Skeletal muscle satellite cell (primary cell): ENCODE measurements at regions not wholly inside any gene's neighbourhood (a gene's known extent, or its start where the extent isn't known, plus 50 kb on each side); places are given as distances from the start of the nearest gene placed in this dataset.

Experiments
- H3K27me3 ChIP-seq: 2 replicates; pipeline ENCODE4 v1.7.0; 2013; ENCODE audit warnings: low read length; ENCODE audit not compliant: control insufficient read depth, insufficient read depth
- H3K36me3 ChIP-seq: 2 replicates; pipeline ENCODE4 v1.7.0; 2013; ENCODE audit warnings: mild to moderate bottlenecking, control low read depth, low read length; ENCODE audit not compliant: insufficient read depth
- H3K4me1 ChIP-seq: 2 replicates; pipeline ENCODE4 v1.7.0; 2013; ENCODE audit warnings: low read length; ENCODE audit not compliant: control insufficient read depth, insufficient read depth
- H3K4me2 ChIP-seq: 2 replicates; pipeline ENCODE4 v1.7.0; 2013; ENCODE audit warnings: mild to moderate bottlenecking, low read length
- H3K4me3 ChIP-seq: 2 replicates; pipeline ENCODE4 v1.7.0; 2013; ENCODE audit warnings: low read length
- H3K9ac ChIP-seq: 2 replicates; pipeline ENCODE4 v1.7.0; 2013; ENCODE audit warnings: mild to moderate bottlenecking, low read depth, low read length, moderate library complexity
- H3K9me3 ChIP-seq: replicated peaks from 2 replicates; pipeline ENCODE4 v1.7.0; 2013; ENCODE audit warnings: mild to moderate bottlenecking, control low read depth, low read length

GRCh38 chr2:104375206-104375605 lies 478.7 kb upstream of the POU3F3 start:
- Histone ChIP-seq H3K27me3 (no peaks in the 10 kb centered on the region), H3K4me3 (no peak overlapping the region), H3K4me1 (no peaks in the 10 kb centered on the region), H3K4me2 (no peak overlapping the region), H3K9ac (no peak overlapping the region), H3K36me3 (no peaks in the 10 kb centered on the region), H3K9me3 (peaks cover 5% of the 10 kb centered on the region)

GRCh38 chr2:104378853-104379374 lies 475.0 kb upstream of the POU3F3 start:
- Histone ChIP-seq H3K4me3 (no peak overlapping the region), H3K4me2 (no peak overlapping the region), H3K9ac (no peak overlapping the region)

GRCh38 chr2:104384961-104385360 lies 469.0 kb upstream of the POU3F3 start:
- no peaks in the 10 kb centered on the region for H3K36me3 ChIP-seq
- H3K9ac ChIP-seq: no peak overlapping the region
- H3K9me3 ChIP-seq: peaks cover 10% of the 10 kb centered on the region
- H3K4me1 ChIP-seq: no peaks in the 10 kb centered on the region
- H3K27me3 ChIP-seq: no peaks in the 10 kb centered on the region
- no peak overlapping the region for H3K4me3 ChIP-seq
- H3K4me2 ChIP-seq: no peak overlapping the region

More at GRCh38 chr2:104378853-104379374, 475.0 kb upstream of the POU3F3 start:
- Histone ChIP-seq H3K9me3 (peaks cover 9% of the 10 kb centered on the region), H3K36me3 (no peaks in the 10 kb centered on the region), H3K27me3 (no peaks in the 10 kb centered on the region), H3K4me1 (no peaks in the 10 kb centered on the region)

DNA sequence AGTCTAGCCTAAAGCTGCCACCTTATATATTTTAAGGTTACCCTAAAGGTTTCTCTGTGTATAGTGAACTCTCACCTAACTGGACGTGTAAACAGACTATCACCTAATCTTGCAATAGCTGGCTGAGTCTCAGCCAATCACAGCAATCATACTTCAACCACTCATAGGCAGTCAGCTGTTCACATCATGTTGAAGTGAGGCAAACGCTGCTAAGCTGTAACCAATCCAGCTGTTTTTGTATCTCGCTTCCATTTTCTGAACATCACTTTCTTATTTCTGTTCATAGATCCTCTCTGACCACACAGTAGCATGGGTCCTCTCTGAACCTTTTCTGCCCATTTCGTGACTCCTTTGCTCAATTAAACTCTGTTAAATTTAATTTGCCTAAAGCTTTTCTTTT lies 468.2 kb upstream of the POU3F3 start:
- H3K27me3 ChIP-seq: no peaks in the 10 kb centered on the region
- no peak overlapping the region for H3K4me2 ChIP-seq
- no peak overlapping the region for H3K4me3 ChIP-seq
- no peaks in the 10 kb centered on the region for H3K36me3 ChIP-seq
- H3K9ac ChIP-seq: no peak overlapping the region
- no peaks in the 10 kb centered on the region for H3K4me1 ChIP-seq
- peaks cover 10% of the 10 kb centered on the region for H3K9me3 ChIP-seq

DNA sequence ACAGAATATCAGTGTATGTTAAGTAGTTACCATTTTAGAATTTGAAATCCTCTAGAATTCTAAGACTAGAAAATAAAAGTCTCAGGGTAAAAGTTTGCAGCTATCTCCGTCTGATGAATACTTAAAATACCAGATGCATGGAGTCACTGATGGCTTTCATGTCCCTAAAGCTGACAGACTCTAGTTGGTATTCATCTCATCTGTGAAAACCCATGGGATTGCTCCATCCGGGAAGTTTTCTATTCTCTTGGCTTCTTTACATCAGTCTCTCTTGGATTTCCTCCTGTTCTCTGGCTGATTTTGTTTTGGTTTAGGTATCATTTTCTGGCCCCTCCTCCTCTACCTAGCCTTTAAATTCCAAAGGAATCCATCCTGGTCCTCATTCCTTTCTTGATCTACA lies 465.6 kb upstream of the POU3F3 start:
- Histone ChIP-seq H3K9me3 (peaks cover 6% of the 10 kb centered on the region), H3K4me3 (no peak overlapping the region), H3K4me1 (no peaks in the 10 kb centered on the region), H3K4me2 (no peak overlapping the region), H3K36me3 (no peaks in the 10 kb centered on the region), H3K27me3 (no peaks in the 10 kb centered on the region), H3K9ac (no peak overlapping the region)

GRCh38 chr2:104402825-104403224 lies 451.1 kb upstream of the POU3F3 start:
- Histone ChIP-seq H3K9me3 (peaks cover 3% of the 10 kb centered on the region), H3K9ac (no peak overlapping the region), H3K36me3 (no peaks in the 10 kb centered on the region), H3K27me3 (no peaks in the 10 kb centered on the region), H3K4me2 (no peak overlapping the region), H3K4me3 (no peak overlapping the region), H3K4me1 (no peaks in the 10 kb centered on the region)

DNA sequence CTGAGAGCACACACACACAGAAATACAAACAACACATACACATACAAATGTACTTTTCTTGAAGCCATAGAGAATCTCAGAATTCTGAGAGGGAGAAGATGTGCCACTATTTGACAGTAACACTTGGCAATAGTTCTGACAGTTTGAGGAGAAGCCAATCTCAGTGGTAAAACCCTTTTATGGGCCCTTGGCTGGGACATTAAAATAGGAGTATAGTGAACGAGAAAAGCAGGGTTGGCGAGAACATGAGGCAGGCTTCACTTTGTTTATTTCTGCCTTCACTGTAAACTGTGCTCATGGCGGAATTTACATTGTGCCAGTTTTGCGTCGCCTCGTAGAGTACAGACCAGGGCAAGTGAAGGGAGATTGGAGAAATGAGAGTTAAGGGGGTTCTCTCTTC lies 449.4 kb upstream of the POU3F3 start:
- Histone ChIP-seq H3K36me3 (no peaks in the 10 kb centered on the region), H3K4me1 (no peaks in the 10 kb centered on the region), H3K9me3 (peaks cover 3% of the 10 kb centered on the region), H3K27me3 (no peaks in the 10 kb centered on the region), H3K4me3 (no peak overlapping the region), H3K4me2 (no peak overlapping the region), H3K9ac (no peak overlapping the region)

DNA sequence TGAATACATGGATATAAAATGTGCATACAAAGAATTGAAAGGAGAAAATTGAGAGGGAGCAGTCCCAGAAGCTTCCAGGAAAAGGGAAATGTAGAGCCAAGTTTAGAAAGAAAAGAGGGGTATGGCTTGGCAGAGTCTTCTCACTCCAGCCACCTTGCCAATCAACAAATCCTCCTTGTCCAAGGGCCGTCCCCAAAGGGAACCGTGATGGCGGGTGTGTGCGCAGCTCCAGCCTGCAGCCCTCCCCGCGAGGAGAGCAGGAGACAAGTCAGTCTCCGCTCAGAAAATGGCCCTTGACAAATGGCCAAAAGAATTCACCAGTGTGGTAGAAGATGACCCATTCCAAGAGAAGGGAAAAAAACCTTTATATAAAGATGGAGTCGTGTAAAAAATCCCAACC lies 448.3 kb upstream of the POU3F3 start:
- Histone ChIP-seq H3K27me3 (no peaks in the 10 kb centered on the region), H3K4me3 (no peak overlapping the region), H3K4me1 (no peaks in the 10 kb centered on the region), H3K9me3 (peaks cover 3% of the 10 kb centered on the region), H3K36me3 (no peaks in the 10 kb centered on the region), H3K9ac (no peak overlapping the region), H3K4me2 (no peak overlapping the region)

- Histone ChIP-seq H3K9ac (no peak overlapping the region), H3K4me2 (no peak overlapping the region), H3K36me3 (no peaks in the 10 kb centered on the region), H3K4me3 (no peak overlapping the region), H3K9me3 (peaks cover 3% of the 10 kb centered on the region), H3K27me3 (no peaks in the 10 kb centered on the region), H3K4me1 (no peaks in the 10 kb centered on the region)
These were observed 447.6 kb upstream of the POU3F3 start for GRCh38 chr2:104406261-104406726.

- Histone ChIP-seq H3K9ac (no peak overlapping the region), H3K36me3 (no peaks in the 10 kb centered on the region), H3K4me3 (no peak overlapping the region), H3K4me2 (no peak overlapping the region), H3K9me3 (no peaks in the 10 kb centered on the region), H3K27me3 (no peaks in the 10 kb centered on the region), H3K4me1 (no peaks in the 10 kb centered on the region)
These were observed 446.3 kb upstream of the POU3F3 start for GRCh38 chr2:104407641-104408040.

DNA sequence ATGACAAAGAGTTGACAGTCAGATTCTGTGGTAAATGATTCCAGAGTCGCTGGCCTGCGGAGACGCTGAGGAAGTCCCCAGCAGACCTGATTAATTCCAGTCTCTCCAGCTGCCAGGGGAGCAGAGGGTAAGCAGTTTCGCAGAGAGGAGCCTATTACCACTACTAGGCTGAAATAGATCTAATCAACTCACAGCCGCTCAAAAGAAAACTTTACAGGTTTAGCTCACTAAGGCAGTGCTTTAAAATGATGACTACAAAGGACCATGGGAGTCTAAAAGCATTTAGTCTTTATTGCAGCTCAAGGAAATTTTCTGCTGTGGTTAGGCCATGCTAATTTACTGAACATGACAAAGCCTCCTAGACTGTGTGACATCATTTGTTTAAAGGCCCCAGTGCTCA lies 445.6 kb upstream of the POU3F3 start:
- no peak overlapping the region for H3K9ac ChIP-seq
- no peak overlapping the region for H3K4me3 ChIP-seq
- H3K9me3 ChIP-seq: no peaks in the 10 kb centered on the region
- H3K4me2 ChIP-seq: no peak overlapping the region
- no peaks in the 10 kb centered on the region for H3K4me1 ChIP-seq
- H3K36me3 ChIP-seq: no peaks in the 10 kb centered on the region
- no peaks in the 10 kb centered on the region for H3K27me3 ChIP-seq

DNA sequence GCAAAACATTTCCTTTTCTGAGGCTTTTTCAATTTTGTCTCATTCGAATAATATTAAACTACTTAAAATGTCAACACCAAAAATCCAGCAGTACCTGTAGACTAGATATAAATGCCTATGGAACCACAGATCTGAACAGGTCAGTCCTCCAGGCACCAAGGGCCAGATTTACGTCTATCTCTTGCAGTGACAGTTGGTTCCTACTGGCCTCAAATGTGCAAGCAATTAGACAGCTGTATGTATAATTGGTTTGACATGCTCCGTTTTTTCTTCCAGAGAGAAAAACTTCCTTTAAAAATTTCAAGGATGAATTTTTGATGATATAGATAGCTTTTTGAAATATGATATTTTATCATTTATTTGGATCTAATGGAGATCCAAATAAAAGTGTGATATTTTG lies 443.8 kb upstream of the POU3F3 start:
- Histone ChIP-seq H3K4me2 (no peak overlapping the region), H3K9ac (no peak overlapping the region), H3K4me3 (no peak overlapping the region), H3K27me3 (no peaks in the 10 kb centered on the region), H3K9me3 (no peaks in the 10 kb centered on the region), H3K36me3 (no peaks in the 10 kb centered on the region), H3K4me1 (no peaks in the 10 kb centered on the region)
